ENCODE measurements at regions not wholly inside any gene's neighbourhood (a gene's known extent, or its start where the extent isn't known, plus 50 kb on each side); places are given as distances from the start of the nearest gene placed in this dataset.

- no peak for DNase-seq
Measured at GRCh38 chr6:129778793-129779192, 68.8 kb upstream of the ARHGAP18 start.

DNA sequence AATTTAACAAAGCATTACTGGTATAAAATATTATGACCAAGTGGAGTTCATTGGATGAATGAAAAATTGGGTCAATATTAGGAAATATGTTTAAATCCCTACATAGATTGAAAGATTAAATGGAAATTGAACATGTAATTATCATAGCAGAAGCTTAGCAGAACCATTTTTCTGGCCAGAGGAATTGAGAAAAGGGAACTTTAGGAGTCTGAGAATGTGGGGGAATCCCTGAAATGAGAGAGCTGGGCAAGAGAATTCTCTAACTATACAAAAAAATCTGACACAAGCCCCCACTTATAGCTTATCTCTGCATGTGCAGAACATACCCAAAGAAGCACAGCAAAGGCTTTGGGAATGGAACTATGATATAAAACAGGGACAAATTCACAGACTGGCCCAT, 67.4 kb upstream of the ARHGAP18 start:
- no peak for DNase-seq

DNA sequence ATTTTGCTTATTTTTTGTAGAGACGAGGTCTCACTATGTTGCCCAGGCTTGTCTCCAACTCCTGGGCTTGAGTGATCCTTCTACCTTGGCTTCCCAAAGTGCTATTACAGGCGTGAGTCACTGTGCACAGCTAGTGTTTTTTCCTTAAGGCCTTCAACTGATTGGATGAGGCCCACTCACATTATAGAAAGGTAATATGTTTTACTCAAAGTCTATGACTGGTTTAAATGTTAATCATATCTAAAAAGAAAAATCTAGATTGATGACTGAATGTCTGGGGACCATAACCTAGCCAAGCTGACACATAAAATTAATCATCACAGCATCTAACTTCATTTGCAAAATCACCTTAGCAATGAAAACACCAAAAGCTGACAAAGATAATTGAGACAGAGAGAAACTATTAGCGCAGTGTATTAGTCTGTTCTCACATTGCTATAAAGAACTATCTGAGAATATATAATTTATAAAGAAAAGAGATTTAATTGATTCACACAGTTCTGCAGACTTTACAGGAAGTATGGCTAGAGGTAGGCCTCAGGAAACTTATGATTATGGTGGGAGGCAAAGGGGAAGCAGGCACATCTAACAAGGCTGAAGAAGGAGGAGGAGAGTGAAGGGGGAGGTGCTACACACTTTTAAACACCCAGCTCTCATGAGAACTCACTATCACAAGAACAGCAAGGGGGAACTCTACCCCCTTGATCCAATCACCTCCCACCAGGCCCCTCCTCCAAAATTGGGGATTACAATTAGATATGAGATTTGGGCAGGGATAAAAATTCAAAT, 66.8 kb upstream of the ARHGAP18 start:
- no peak for DNase-seq

- DNase-seq, result peak; percentile 79
Measured at GRCh38 chr6:129774697-129775447, 64.9 kb upstream of the ARHGAP18 start.

GRCh38 chr6:129773304-129773703, 63.3 kb upstream of the ARHGAP18 start:
- DNase-seq, result no peak

DNA sequence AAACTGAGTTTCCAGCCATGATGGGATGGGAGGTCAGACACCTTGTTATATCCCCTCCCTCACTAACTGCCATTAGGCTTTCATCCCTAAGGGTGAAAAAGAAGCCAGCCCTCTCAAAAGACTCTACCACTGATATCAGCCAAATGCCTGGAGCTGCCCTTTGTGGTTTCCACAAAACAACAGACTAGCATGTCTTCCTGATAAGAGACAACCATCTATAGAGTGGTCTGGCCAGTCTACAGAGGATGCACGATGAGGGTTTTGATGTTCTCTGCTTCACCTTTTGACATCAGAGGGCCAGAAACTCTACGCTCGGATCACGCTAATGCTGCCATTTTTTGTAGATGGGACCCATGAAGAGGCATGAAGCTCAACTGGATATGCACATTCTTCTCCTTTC, 61.7 kb upstream of the ARHGAP18 start:
- no peak for DNase-seq

- no peak for DNase-seq
Measured at GRCh38 chr6:129767776-129768485, 58.0 kb upstream of the ARHGAP18 start.

DNA sequence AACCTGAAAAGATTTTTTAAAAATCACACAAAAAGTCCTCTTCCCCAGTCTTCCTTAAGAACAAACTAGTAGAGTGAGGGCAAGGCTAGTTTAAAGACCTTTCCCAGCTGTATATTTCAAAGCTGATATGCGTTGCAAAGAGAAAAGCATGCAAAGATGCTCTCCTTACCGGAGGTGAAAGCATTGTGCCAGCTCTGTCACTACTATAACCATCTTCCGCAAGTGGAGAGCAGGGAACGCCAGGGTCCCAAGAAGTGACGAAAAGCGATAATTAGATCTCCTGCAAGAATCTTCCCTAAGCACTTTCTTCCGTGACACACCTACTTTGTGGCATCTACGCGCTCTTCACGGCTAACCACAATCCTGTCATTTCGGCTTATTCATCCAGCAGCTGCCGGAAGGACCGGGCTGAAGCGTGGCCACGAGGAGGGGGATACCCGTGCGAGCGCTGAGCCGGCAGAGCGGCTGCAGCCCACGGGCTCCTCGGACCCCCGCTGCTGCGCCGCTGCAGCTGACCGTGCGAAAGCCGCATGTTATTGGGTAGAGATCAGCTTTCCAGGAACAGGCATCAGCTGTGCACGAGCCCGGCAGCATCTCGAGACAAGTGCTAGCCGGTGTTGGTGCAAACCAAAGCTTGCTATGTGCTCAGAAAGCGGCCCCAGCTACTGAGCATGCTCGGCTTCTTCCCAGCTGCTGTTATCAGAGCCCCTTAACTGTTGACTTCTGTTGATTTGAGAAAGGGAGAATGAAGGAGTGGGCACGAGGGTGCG, 57.2 kb upstream of the ARHGAP18 start:
- DNase-seq, result no peak

- DNase-seq, result no peak
Measured at GRCh38 chr6:129764761-129765407, 54.9 kb upstream of the ARHGAP18 start.

DNA sequence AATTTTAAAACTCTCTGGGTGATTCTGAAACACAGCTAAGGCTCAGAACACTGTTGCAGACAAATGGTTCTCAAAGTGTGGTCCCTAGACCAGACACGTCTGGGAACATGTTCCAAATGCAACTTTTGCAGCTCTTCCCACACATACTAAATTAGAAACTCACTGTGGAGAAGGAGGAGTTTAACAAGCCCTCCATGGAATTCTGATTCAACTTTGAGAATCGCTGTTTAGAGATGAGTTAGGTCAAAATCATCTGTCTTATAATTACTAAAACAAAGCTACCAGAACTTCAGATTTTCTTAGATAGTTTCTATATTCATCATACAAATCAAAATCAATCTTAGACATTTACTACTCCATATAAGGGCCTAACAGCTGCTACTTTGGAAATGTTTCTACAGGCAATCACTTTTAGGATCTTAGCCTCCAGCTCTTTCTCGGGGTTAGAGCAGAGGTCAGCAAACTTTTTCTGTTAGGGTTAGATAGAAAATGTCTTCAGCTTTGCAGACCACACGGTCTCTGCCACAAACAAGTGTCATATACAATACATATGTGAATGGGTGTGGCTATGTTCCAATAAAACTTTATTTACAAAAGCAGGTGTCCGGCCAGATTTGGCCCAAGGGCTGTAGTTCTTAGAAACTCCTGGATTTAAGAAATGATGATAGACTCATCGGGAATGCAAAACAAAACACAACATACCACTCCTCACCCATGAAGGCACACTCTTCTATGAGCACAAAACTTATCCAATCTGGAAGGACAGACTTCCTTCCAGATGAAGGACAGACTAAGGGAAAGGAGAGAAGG, 50.0 kb upstream of the ARHGAP18 start:
- DNase-seq, result no peak

Measured in amniotic stem cell (primary cell).